Activated CD8-positive, alpha-beta T cell treated with anti-CD3 and anti-CD28 coated beads, Interleukin-2, amount 10 ng/mL, durations not matched to agents 7 days and 5 days (primary cell): ENCODE measurements at regions not wholly inside any gene's neighbourhood (a gene's known extent, or its start where the extent isn't known, plus 50 kb on each side); places are given as distances from the start of the nearest gene placed in this dataset.

Experiments
- ATAC-seq: fragments of 150-1000 bp; cut with Tn5 transposase; one replicate; pipeline ENCODE4 v1.10.0; 2021; ENCODE audit warnings: moderate library complexity
- CTCF ChIA-PET: fragments of 350-600 bp; sonication (Branson Sonifier 250); formaldehyde crosslinking; loops from one replicate; lab custom pipeline; 2021; ENCODE audit warnings: antibody characterized with exemption; lab: Charles Lee
- POLR2A ChIA-PET: fragments of 350-600 bp; sonication (Branson Sonifier 250); formaldehyde crosslinking; loops from one replicate; lab custom pipeline; 2021; ENCODE audit warnings: antibody characterized with exemption; lab: Charles Lee
- DNase-seq: peaks from one replicate; pipeline ENCODE4 v3.0.0-alpha.2; 2020
- H3K27ac Mint-ChIP-seq: one replicate; pipeline ENCODE4 v1.8.0; 2021; ENCODE audit warnings: mild to moderate bottlenecking, mixed read lengths
- H3K27me3 Mint-ChIP-seq: one replicate; pipeline ENCODE4 v1.8.0; 2021; ENCODE audit warnings: low read depth, mixed read lengths
- H3K36me3 Mint-ChIP-seq: one replicate; pipeline ENCODE4 v1.8.0; 2021; ENCODE audit warnings: low read depth, mixed read lengths
- H3K4me1 Mint-ChIP-seq: one replicate; pipeline ENCODE4 v1.8.0; 2021; ENCODE audit warnings: low read depth, mixed read lengths
- H3K4me3 Mint-ChIP-seq: one replicate; pipeline ENCODE4 v1.8.0; 2021; ENCODE audit warnings: mild to moderate bottlenecking, mixed read lengths
- H3K9me3 Mint-ChIP-seq: one replicate; pipeline ENCODE4 v1.8.0; 2022; ENCODE audit warnings: mixed read lengths; ENCODE audit not compliant: insufficient read depth

DNA sequence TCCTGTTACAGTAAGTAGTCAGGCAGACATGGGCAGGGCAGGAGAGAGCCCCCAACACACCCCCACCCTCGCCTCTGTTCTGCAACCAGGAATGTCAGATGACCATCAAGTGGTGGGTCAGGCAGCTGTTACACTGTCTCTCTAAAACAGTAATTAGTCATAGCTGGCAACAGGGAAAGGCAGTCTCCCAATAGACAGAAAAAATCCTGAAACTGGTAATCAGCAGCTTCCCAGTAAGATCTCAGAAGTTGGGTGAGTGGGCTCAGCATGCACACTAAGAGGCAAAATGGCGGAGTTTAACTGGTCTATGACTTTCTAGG is 90.2 kb downstream of the C5orf15 start:
- H3K4me3 Mint-ChIP-seq: no peak overlapping the region
- CTCF ChIA-PET: interaction anchor here (5.1 kb wide), 1 partner anchor 9 kb away, joined by 32 read pairs; no protein-coding TSS in a partner anchor
- H3K27me3 Mint-ChIP-seq: no peaks in the 10 kb centered on the region
- no peak overlapping the region for H3K27ac Mint-ChIP-seq
- H3K36me3 Mint-ChIP-seq: peaks cover 3% of the 10 kb centered on the region
- DNase-seq: no peak
- ATAC-seq: no peak
- peaks cover 4% of the 10 kb centered on the region for H3K9me3 Mint-ChIP-seq
- no peaks in the 10 kb centered on the region for H3K4me1 Mint-ChIP-seq
- POLR2A ChIA-PET: no interaction called here

DNA sequence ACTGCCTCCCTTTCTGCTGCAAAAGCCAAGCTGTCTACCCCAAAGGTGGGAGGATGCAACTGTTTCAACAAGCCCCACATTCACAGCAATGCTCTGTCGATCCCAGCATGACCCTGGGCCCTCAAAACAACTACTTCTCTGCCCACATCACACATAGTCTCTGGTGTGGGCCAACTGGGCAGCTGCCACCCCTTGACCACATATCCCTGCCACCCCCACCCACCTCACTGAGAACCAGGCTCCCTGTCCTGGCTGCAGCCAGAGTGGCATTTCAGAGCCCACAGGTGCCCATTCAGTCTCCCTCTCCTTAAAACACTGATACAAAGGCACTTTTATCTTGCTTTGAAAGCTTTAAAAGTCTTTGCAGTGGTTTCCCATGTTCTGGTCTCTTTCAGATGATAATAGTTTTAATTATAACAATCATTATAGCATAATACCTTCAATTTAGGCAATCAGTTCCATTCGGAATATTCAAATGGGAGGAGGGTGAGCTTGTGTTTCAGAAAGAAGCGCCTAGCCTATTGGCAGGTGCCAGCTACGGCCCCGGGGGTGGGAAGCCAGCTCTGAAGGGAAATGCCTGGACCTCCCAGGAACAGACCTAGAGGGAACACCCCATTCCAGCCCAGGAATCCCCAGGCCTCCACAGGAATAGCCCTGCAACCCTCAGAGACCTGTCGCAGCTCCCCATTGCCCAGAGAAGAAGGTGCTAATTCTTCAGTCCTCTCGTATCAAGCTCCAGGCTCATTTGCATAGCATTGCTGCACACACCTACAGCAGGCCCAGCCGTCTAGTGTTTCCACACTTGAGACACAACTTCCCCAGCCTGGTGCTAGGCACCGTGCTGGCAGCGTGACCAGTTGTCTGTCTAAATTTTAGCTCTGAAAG is 90.8 kb downstream of the C5orf15 start:
- peaks cover 4% of the 10 kb centered on the region for H3K9me3 Mint-ChIP-seq
- H3K4me3 Mint-ChIP-seq: no peak overlapping the region
- POLR2A ChIA-PET: no interaction called here
- ATAC-seq (no peak), DNase-seq (no peak)
- H3K27me3 Mint-ChIP-seq: no peaks in the 10 kb centered on the region
- peaks cover 3% of the 10 kb centered on the region for H3K36me3 Mint-ChIP-seq
- H3K4me1 Mint-ChIP-seq: no peaks in the 10 kb centered on the region
- H3K27ac Mint-ChIP-seq: peak overlapping the region; percentile 6
- CTCF ChIA-PET: interaction anchor here (5.1 kb wide), 1 partner anchor 8 kb away, joined by 32 read pairs; no protein-coding TSS in a partner anchor

DNA sequence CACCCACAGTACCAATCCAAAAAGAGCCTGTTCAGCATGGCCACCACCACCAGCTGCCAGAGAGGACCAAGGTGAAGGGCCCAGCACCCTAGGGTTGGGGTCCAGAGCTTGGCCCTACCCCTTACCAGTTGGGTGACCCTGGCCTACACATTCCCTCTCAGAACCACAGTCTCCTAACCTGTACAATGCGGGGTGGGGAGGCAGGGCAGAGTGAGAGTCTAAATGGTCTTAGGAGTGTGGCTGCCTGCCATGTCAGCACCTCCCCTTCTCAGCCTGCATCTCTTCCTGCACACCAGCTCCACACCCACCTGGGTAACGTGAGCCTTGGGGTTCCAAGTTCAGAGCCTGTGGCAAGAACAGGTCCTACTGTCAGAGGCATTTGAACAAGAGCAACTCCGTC is 92.2 kb downstream of the C5orf15 start:
- POLR2A ChIA-PET: no interaction called here
- Mint-ChIP-seq H3K9me3 (peaks cover 4% of the 10 kb centered on the region), H3K27me3 (no peaks in the 10 kb centered on the region), H3K4me1 (no peaks in the 10 kb centered on the region), H3K27ac (no peak overlapping the region), H3K4me3 (no peak overlapping the region), H3K36me3 (peaks cover 3% of the 10 kb centered on the region)
- DNase-seq: no peak
- no peak for ATAC-seq
- CTCF ChIA-PET: interaction anchor here (2.1 kb wide), 1 partner anchor 453 kb away, joined by 6 read pairs; no protein-coding TSS in a partner anchor

DNA sequence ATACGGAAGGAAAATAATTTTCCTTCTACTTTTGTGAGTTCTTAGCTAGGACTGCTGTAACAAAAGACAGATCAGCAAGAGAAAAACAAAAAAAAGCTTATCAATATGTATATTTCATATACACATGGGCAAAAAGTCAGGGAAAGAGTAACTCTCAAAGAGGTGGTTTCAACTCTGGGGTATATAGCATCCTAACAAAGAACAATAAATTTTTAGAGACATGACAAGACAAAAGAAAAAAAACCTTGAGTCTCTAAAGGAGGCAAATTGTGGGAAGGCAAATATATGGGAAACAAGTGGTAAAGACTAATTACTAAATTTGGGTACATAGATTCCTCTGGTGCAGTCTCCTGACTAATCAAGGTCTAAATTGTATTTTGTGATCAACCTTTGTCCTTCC is 93.2 kb downstream of the C5orf15 start:
- DNase-seq: no peak
- CTCF ChIA-PET: interaction anchor here (2.1 kb wide), 1 partner anchor 452 kb away, joined by 6 read pairs; no protein-coding TSS in a partner anchor
- Mint-ChIP-seq H3K4me1 (no peaks in the 10 kb centered on the region), H3K36me3 (peaks cover 3% of the 10 kb centered on the region), H3K27ac (no peak overlapping the region), H3K4me3 (no peak overlapping the region), H3K27me3 (no peaks in the 10 kb centered on the region), H3K9me3 (peaks cover 4% of the 10 kb centered on the region)
- ATAC-seq: no peak
- POLR2A ChIA-PET: no interaction called here

DNA sequence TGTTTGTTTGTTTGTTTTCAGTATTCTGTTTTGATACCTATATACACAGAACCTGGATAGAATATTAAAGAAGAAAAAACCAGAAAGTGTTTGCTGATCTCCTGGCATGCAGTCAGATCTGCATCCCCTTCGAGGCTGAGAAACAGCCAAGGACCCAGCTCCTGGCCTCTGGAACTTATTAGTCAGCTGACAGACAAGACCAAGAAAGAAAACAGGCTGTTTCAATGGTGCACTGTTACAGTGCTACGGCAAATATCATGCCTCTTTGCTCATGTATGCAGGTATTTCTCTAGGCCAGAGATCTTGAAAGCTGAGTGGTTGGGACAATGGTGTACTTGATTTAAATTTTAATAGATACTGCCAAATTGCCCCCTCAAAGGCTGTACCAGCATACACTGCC is 95.0 kb downstream of the C5orf15 start:
- ChIA-PET POLR2A (no interaction called here), CTCF (no interaction called here)
- H3K9me3 Mint-ChIP-seq: peaks cover 4% of the 10 kb centered on the region
- H3K4me3 Mint-ChIP-seq: no peak overlapping the region
- H3K27ac Mint-ChIP-seq: no peak overlapping the region
- DNase-seq (no peak), ATAC-seq (no peak)
- no peaks in the 10 kb centered on the region for H3K27me3 Mint-ChIP-seq
- peaks cover 3% of the 10 kb centered on the region for H3K36me3 Mint-ChIP-seq
- H3K4me1 Mint-ChIP-seq: peaks cover 8% of the 10 kb centered on the region

DNA sequence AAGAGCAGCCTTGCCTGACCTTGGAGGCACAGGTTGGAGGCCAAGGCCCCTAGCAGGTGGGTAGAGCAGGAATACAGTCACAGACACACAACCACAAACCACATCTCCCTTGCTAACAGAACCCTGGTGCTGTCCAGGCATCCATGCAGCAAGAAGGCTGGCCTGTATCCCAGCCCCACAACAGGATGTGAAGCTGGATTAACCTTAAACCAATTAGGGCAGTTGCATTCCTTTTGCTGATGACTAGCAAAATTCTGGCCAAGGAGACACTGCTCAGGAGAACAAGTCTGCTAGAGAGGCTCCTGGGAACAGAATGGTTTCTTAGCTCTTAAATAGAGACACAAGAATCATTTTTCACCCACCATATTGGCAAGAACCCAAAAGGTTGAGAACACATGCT is 97.8 kb downstream of the C5orf15 start:
- no peak overlapping the region for H3K4me3 Mint-ChIP-seq
- no peak for ATAC-seq
- H3K9me3 Mint-ChIP-seq: peaks cover 4% of the 10 kb centered on the region
- no peaks in the 10 kb centered on the region for H3K27me3 Mint-ChIP-seq
- ChIA-PET POLR2A (interaction anchor here (0.5 kb wide), 1 partner anchor 55 kb away, joined by 3 read pairs; no protein-coding TSS in a partner anchor), CTCF (interaction anchor here (1.1 to 3.1 kb wide), 7 partner anchors 9 to 446 kb away, joined by 3 to 32 read pairs (median 20); no protein-coding TSS in a partner anchor)
- no peak overlapping the region for H3K27ac Mint-ChIP-seq
- peaks cover 13% of the 10 kb centered on the region for H3K4me1 Mint-ChIP-seq
- H3K36me3 Mint-ChIP-seq: peaks cover 3% of the 10 kb centered on the region
- no peak for DNase-seq

DNA sequence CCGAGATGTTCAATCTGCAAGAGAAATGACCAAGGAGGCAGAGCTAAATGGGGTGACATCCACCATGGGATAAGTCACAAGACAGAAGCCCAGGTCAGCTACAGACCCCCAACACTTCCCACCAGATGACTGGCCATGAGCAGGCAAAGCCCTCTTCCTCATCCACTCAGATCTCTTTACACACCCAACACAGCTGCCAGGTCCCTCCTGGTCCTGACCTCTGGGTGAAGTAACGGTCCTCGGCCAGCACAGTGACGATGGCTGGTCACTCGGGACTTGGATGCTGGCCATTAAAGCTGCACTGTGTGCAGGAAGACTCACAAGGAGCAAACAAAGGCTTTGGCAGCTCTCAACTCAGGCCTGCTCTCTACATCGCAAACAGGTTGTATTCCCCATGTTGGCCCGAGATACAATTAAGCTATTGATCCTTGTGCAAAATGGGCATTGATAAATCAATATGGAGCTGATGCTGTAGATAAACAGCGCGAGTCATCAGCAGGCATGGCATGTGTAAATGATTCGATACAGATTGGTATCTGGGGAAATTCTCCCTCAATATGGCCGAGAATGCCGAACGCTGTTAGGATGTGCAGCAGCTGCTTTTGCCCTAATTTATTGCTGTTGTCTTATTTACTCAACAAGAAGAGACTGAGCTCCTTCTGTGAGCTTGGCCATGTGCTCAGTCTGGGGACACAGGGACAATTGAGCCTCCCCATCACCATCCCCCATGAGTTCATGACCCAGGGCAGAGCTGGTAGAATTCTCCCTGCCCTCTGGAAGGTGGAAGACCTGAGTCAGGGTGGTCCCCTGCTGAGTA is 98.7 kb downstream of the C5orf15 start:
- DNase-seq (no peak), ATAC-seq (no peak)
- POLR2A ChIA-PET: interaction anchor here (0.5 to 0.6 kb wide), 2 partner anchors 56 to 1574 kb away, joined by 3 read pairs; no protein-coding TSS in a partner anchor

DNA sequence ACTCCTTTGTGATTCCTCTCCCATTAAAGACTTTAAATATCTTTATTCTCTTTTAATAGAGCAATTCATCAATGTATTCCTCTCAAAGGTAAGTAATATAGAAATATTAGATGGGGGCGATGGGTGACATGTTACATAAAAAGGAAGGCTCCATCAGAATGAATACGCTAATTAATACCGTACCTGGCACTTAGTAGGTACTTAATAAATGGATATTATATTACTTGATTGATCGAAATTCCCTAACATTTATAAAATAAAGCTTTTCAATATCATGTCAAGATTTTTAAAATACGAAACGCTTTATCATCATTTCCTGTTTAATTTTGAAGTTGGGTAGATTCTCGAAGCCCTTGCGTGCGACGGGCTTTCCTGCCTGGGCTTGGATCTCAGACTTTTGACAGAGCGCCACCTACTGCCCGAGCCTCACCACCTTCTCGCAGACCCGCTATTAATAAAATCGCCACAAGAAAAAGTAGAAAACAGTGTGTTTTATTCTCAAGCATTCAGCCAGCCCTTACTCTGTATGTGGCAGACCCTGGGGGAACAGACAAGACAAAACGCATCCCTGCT is 99.4 kb downstream of the C5orf15 start:
- H3K27me3 Mint-ChIP-seq: no peaks in the 10 kb centered on the region
- ATAC-seq (peak; percentile 84), DNase-seq (peak; percentile 89)
- peak overlapping the region; percentile 36 for H3K27ac Mint-ChIP-seq
- H3K4me3 Mint-ChIP-seq: peak overlapping the region; percentile 9
- H3K9me3 Mint-ChIP-seq: peaks cover 1% of the 10 kb centered on the region
- ChIA-PET POLR2A (interaction anchor here (0.6 kb wide), 2 partner anchors 134 to 1574 kb away, joined by 3 read pairs; no protein-coding TSS in a partner anchor), CTCF (interaction anchor here (0.7 to 3.3 kb wide), 43 partner anchors 9 to 1917 kb away, joined by 3 to 32 read pairs (median 4); partner anchors contain the start of gene FSTL4)
- H3K36me3 Mint-ChIP-seq: peaks cover 1% of the 10 kb centered on the region
- peaks cover 13% of the 10 kb centered on the region for H3K4me1 Mint-ChIP-seq

More for the DNA sequence above, 98.7 kb downstream of the C5orf15 start:
- Mint-ChIP-seq H3K27ac (peak overlapping the region; percentile 36), H3K27me3 (no peaks in the 10 kb centered on the region), H3K4me1 (peaks cover 13% of the 10 kb centered on the region), H3K4me3 (peak overlapping the region; percentile 9), H3K36me3 (peaks cover 3% of the 10 kb centered on the region), H3K9me3 (peaks cover 4% of the 10 kb centered on the region)
- CTCF ChIA-PET: interaction anchor here (0.7 to 3.3 kb wide), 32 partner anchors 10 to 759 kb away, joined by 3 to 32 read pairs (median 5); partner anchors contain the start of gene FSTL4

DNA sequence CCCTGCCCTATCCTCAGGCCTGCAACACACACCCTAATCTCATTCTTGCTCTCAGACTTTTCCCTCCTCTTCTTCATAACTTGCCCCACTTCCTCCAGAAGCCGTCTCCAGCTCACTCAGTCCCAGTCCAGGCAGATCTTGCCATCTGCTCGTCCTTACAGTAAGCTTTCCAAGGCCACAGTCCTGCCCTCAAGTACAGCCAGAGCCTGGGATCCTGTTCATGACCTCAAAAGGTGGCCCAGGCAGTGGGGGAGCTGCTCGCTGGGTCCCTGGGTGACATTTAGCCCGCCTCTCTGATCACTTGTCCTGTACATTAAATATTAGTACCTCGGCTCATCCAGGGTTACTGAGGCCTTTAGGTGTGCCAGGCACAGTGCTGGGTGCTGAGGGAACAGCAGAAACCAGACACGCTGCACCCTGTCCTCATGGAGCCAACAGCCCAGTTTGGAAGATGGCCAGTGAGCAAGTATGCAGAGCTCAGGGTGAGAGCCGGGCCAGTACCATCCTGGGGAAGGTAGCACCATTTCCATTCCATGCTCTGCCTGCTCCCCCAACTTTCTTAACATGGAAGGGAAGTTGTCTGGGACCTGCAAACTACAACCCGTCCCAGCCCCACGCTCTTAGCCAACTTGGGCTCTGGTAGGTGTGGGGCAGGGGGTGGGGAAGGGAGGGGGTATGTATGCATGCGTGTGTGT is 100.4 kb downstream of the C5orf15 start:
- H3K27me3 Mint-ChIP-seq: no peaks in the 10 kb centered on the region

DNA sequence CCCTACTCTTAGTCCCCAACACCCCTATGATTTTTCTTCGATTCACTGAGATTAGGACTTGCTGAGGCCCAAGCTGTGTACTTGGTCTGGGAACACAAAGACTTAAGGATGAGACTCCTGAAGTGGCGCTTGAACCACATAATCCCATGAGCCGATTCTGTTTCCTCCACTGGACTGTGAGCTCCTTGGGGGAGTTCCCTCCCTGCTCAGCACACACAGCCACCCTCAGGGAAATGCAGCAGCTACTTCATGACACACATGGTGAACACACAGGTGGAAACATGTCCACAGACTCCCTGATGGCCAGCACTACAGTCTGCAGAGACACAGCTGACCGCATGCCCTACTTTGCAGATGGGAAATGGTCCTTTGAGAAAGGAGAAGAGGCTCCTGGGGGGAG is 101.1 kb downstream of the C5orf15 start:
- no peaks in the 10 kb centered on the region for H3K9me3 Mint-ChIP-seq
- CTCF ChIA-PET: interaction anchor here (3.3 kb wide), 1 partner anchor 7 kb away, joined by 17 read pairs; no protein-coding TSS in a partner anchor
- H3K27me3 Mint-ChIP-seq: no peaks in the 10 kb centered on the region
- H3K4me1 Mint-ChIP-seq: peaks cover 13% of the 10 kb centered on the region
- H3K36me3 Mint-ChIP-seq: no peaks in the 10 kb centered on the region
- DNase-seq (no peak), ATAC-seq (no peak)
- POLR2A ChIA-PET: interaction anchor here (0.8 kb wide), 1 partner anchor 781 kb away, joined by 3 read pairs; the partner anchor contains the start of gene SEC24A
- peak overlapping the region; percentile 54 for H3K27ac Mint-ChIP-seq
- H3K4me3 Mint-ChIP-seq: no peak overlapping the region

More for the DNA sequence above, 100.4 kb downstream of the C5orf15 start:
- Mint-ChIP-seq H3K27ac (peak overlapping the region; percentile 24), H3K4me3 (no peak overlapping the region), H3K9me3 (no peaks in the 10 kb centered on the region), H3K36me3 (no peaks in the 10 kb centered on the region), H3K4me1 (peaks cover 13% of the 10 kb centered on the region)
- DNase-seq (no peak), ATAC-seq (no peak)
- POLR2A ChIA-PET: interaction anchor here (0.6 kb wide), 1 partner anchor 133 kb away, joined by 3 read pairs; no protein-coding TSS in a partner anchor
- CTCF ChIA-PET: interaction anchor here (0.9 to 3.3 kb wide), 12 partner anchors 8 to 757 kb away, joined by 3 to 32 read pairs (median 11); no protein-coding TSS in a partner anchor
